Fibroblast of the aortic adventitia (primary cell): ENCODE measurements at regions not wholly inside any gene's neighbourhood (a gene's known extent, or its start where the extent isn't known, plus 50 kb on each side); places are given as distances from the start of the nearest gene placed in this dataset.

Experiments used
- DNase-seq: peaks from one replicate; pipeline ENCODE4 v3.0.0-alpha.2; 2010; ENCODE audit warnings: low read depth
- H3K4me3 ChIP-seq: 2 replicates; pipeline ENCODE4 v1.5.1; 2011; ENCODE audit warnings: low read depth, mild to moderate bottlenecking, control low read depth, low read length, moderate library complexity
- TF ChIP-seq, protein P1 (sequence below): IDR thresholded peaks from 2 replicates; pipeline ENCODE4 v1.5.1; 2011; ENCODE audit warnings: mild to moderate bottlenecking, low read length, control low read depth, inconsistent platforms; ENCODE audit not compliant: insufficient read depth

DNA sequence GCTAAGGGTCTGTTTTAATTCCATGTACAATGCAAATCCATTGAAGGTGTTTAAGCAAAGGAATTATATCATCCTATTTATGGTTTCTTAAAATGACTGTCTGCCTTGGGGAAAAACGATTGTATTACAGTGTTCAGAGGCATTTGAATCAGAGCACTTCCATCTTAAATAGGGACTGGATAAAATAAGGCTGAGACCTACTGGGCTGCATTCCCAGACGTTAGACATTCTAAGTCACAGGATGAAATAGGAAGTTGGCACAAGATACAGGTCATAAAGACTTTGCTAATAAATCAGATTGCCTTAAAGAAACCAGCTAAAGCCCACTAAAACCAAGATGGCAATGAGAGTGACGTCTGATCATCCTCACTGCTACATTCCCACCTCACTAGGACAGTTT, 1167.2 kb upstream of the PABPC4L start:
- DNase-seq: peak; percentile 12
- TF ChIP-seq, protein P1, sequence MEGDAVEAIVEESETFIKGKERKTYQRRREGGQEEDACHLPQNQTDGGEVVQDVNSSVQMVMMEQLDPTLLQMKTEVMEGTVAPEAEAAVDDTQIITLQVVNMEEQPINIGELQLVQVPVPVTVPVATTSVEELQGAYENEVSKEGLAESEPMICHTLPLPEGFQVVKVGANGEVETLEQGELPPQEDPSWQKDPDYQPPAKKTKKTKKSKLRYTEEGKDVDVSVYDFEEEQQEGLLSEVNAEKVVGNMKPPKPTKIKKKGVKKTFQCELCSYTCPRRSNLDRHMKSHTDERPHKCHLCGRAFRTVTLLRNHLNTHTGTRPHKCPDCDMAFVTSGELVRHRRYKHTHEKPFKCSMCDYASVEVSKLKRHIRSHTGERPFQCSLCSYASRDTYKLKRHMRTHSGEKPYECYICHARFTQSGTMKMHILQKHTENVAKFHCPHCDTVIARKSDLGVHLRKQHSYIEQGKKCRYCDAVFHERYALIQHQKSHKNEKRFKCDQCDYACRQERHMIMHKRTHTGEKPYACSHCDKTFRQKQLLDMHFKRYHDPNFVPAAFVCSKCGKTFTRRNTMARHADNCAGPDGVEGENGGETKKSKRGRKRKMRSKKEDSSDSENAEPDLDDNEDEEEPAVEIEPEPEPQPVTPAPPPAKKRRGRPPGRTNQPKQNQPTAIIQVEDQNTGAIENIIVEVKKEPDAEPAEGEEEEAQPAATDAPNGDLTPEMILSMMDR: no peak

DNA sequence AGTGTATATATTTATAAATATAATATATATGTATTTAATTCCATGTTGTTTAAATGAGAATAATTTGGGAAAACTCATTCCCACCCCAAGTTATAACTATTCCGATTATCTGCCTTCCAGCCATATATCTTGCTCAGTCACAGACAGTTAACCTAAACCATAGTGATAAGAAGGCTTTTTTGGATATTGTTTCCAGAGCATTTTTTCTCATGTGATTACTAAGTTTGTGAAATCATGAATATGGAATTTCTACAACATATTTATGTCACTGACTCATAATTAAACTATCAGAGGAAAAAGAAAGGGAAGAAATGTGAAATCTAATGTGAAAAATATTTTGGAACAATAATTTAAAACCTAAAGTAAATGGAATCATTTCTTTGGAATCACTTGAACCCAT, 1163.5 kb upstream of the PABPC4L start:
- peak; percentile 29 for DNase-seq
- TF ChIP-seq, protein P1: no peak

More for the DNA sequence above, 1167.2 kb upstream of the PABPC4L start:
- no peak overlapping the region for H3K4me3 ChIP-seq

DNA sequence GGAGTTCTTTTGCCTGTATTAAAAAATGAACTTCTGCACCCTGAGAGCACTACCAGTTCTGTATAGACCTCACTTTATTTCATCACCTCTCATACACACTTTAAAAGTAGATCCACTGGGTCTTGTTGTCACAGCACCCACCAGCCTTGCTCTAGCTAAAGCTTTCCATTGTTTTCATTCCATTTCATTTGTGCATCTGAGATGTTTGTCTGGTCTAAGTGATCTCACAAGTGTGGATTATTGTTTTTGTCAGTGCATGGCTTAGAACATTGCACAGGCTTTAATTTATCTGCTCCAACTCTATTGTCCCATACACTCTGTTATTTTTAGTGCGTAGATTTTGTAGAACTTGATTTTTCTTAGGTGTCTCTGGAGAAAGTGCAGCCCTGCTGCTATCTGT, 1157.5 kb upstream of the PABPC4L start:
- no peak overlapping the region for H3K4me3 ChIP-seq
- TF ChIP-seq, protein P1: no peak
- DNase-seq: no peak

More for the DNA sequence above, 1163.5 kb upstream of the PABPC4L start:
- H3K4me3 ChIP-seq: no peak overlapping the region

DNA sequence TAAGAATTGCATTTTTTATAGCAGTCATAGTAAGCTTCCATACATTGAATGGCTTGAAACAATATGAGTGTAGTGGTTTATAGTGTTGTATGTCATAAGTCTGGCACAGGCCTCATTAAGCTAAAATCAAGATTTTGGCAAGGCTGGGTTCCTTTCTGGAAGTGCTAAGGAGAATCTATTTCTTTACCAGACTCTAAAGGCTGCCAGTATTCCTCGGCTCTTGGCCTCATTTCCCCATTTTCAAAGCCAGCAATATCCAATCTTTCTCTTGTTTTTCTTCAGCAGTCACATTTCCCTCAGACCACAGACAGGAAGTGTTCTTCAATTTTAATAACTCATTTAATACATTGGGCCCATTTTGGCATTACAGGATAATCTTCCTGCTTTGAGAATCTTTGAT, 1155.5 kb upstream of the PABPC4L start:
- peak; percentile 13 for DNase-seq
- TF ChIP-seq, protein P1: no peak
- H3K4me3 ChIP-seq: no peak overlapping the region

DNA sequence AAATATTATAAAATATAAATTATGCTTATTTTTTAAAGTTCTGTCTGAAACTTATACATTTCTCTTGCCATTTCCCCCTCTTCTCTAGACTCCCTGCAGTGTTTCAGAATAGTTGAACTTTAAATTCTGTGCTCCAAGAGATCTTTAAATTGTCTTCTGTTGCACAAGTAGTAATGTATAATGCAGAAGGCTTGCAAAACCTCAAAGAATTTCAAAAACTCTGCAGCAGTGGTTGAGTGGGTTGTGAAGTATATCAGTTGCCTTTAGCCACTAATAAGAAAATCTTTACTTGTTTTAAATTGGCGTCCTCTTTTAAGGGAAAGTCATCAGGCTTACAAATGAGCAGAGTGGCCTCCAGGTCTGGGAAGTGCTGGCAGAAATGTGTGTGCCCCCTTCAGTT, 1153.3 kb upstream of the PABPC4L start:
- TF ChIP-seq, protein P1: no peak
- H3K4me3 ChIP-seq: no peak overlapping the region
- DNase-seq: no peak

DNA sequence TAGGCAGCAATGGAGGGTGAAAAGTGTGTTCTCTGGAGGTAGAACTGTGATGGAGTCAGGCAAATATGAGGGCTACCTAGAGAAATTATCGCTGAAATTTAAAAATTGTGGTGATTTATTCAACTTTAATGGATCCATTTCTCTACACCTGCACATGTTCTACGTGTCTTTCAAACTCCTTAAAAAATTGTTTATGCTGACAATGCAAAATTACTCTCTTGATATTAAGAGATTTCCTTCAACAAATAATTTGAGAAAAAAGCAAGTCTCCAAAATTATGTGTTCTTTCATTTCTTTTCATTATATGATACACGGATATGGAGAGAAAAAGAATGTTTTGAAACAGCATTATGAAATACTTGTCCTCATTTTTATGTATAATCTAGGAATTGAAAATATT, 1151.4 kb upstream of the PABPC4L start:
- TF ChIP-seq, protein P1: no peak
- DNase-seq: no peak
- H3K4me3 ChIP-seq: no peak overlapping the region

DNA sequence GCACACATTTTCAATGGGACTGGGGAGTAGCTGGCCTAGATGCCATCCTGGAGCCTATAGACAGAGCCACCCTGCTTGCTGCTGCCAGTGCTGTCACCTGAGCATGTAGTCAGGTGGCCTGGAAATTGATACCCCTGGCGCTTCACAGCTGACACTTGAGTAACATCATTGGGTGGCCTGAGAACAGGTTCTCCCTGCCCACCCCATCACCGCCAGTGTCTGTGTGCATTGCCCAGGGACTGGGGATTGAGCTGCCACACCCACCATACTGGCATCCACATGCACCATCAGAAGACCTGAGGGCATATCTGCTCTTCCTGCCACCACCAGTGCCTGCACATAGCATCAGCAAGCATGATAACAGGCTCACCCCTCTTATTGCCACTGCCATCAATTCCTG, 1142.9 kb upstream of the PABPC4L start:
- no peak for DNase-seq
- H3K4me3 ChIP-seq: no peak overlapping the region
- TF ChIP-seq, protein P1: no peak
